Heart left ventricle (tissue), 16 donors: ENCODE measurements at regions not wholly inside any gene's neighbourhood (a gene's known extent, or its start where the extent isn't known, plus 50 kb on each side); places are given as distances from the start of the nearest gene placed in this dataset.

Experiments
- ATAC-seq, 4 donors: fragments of 200-7000 bp; cut with Tn5 transposase; one replicate each; pipeline ENCODE4 v1.9.1; 2020 to 2022; ENCODE audit warnings: moderate library complexity in 4 of 4, mild to moderate bottlenecking in 3 of 4, moderate number of reproducible peaks in 1 of 4
- DNase-seq, 5 donors: peaks; one replicate each; pipeline ENCODE4 v3.0.0-alpha.2; 2020
- H3K27ac ChIP-seq, 12 donors: fragments of 200-600 bp; sonication (generic) in 4 of 12; one replicate each; pipeline versions ENCODE4 v1.5.0 to v1.8.0; 2016 to 2022; ENCODE audit warnings: mild to moderate bottlenecking in 2 of 12
- H3K27me3 ChIP-seq, 9 donors: fragments of 200-600 bp; sonication (generic) in 2 of 9; one replicate each; pipeline versions ENCODE4 v1.5.1 to v1.8.0; 2016 to 2022; ENCODE audit warnings: mild to moderate bottlenecking in 3 of 9
- H3K36me3 ChIP-seq, 9 donors: fragments of 200-600 bp; sonication (generic) in 2 of 9; one replicate each; pipeline versions ENCODE4 v1.5.0 to v1.8.0; 2018 to 2022; ENCODE audit warnings: mild to moderate bottlenecking in 2 of 9
- H3K4me1 ChIP-seq, 12 donors: fragments of 200-600 bp; sonication (generic) in 4 of 12; one replicate each; pipeline versions ENCODE4 v1.5.0 to v1.8.0; 2016 to 2022; ENCODE audit warnings: mild to moderate bottlenecking in 3 of 12
- H3K4me3 ChIP-seq, 12 donors: fragments of 200-600 bp; sonication (generic) in 4 of 12; one replicate each; pipeline versions ENCODE4 v1.5.0 to v1.8.0; 2017 to 2022; ENCODE audit warnings: mild to moderate bottlenecking in 9 of 12, moderate library complexity in 4 of 12
- H3K9me3 ChIP-seq, 12 donors: fragments of 200-600 bp; sonication (generic) in 4 of 12; one replicate each; pipeline versions ENCODE4 v1.5.0 to v1.8.0; 2016 to 2022; ENCODE audit warnings: mild to moderate bottlenecking in 1 of 12
- POLR2A ChIP-seq, 2 donors: fragments of 450-650 bp; IDR thresholded peaks; one replicate each; pipeline ENCODE4 v1.6.1; 2017; ENCODE audit warnings: antibody characterized with exemption in 2 of 2, mild to moderate bottlenecking in 2 of 2, moderate library complexity in 2 of 2
- WGBS, 4 donors: extraction: QIAGEN DNeasy Blood & Tissue Kit in 2 of 4; methylation state at CpG; one replicate each; pipeline versions ENCODE4 v1.1.5 to v1.1.7; 2013 to 2018; 5-methylcytosine and 5-hydroxymethylcytosine counted together
- intact Hi-C, 10 donors: fragments of 100-400 bp; cut with DNase I; formaldehyde crosslinking; loops; one replicate each; pipeline versions ENCODE4 v1.11.1 to v1.14.2; 2022
- TF ChIP-seq, protein P1 (sequence below), 12 donors: fragments of 200-600 bp; sonication (generic) in 4 of 12; IDR thresholded peaks; one replicate each; pipeline versions ENCODE4 v1.5.0 to v1.8.0; 2018 to 2022; ENCODE audit warnings: antibody characterized with exemption in 12 of 12, mild to moderate bottlenecking in 5 of 12
- donor health status: ischemic (EF 13 %, LVEDD 7.1; RV severe dilation, severe dysfunction).
- donor health status: healthy with polysubstance abuse.
- donor health status: DM: no; HTN: yes; CAD: no.
- donor health status: DM: no; HTN: no; CAD: no.
- donor health status: ischemic (EF 25% LVEDD 6.9; RV normal size, moderate dysfunction).
- donor health status: ischemic (EF 25% LVEDD 5.7; RV mildly dilated, moderate dysfunction).
- donor health status: healthy.
- donor health status: DM: yes; HTN: yes; CAD: no.
- donor health status: ischemic (EF 35%, LVEDD 5.7; RV mildly dilated, moderate dysfunction).
- donor health status: nonischemic (EF 11% LVEDD 7.7; RV severe dilation, severe dysfunction).
- donor health status: DM: yes; HTN: yes; CAD: no.
- donor health status: PGD.
- donor health status: ischemic (EF 29% LVEDD 5.4; RV normal size, mild dysfunction).
- donor health status: nonischemic (EF 23%, LVEDD 6.1; RV moderate dilation, normal function).

DNA sequence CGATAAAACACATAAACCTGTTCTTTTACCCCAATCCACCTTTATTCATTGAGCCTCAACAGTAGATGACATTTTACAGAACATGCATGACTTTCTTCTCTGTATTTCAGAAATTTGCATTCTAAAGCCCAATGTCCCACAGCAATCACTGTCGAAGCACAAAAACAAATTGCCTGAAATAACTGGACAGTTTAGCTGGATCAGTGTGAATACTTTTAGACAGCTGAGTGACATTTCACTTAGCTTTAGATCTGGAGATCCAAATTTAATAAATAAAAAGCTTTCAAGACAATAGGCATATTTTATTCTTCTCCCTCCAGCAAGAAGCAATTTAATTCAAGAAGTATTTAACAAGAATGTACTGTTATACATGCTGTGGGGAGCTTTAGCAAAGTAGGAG lies 109.1 kb upstream of the FSCB start:
- Histone ChIP-seq H3K27me3 (no peaks in the 10 kb centered on the region), H3K36me3 (no peaks in the 10 kb centered on the region), H3K4me3 (no peak overlapping the region), H3K9me3 (no peaks in the 10 kb centered on the region), H3K27ac (no peak overlapping the region), H3K4me1 (no peaks in the 10 kb centered on the region)
- DNase-seq (no peak), ATAC-seq (no peak)
- intact Hi-C loops = no loop called here
- WGBS, 4 donors = 90 to 92% (median 91%) methylated on average over 2 of the region's 2 CpGs
- TF ChIP-seq POLR2A (IDR thresholded peaks at IDR 0.05) = no peak
- TF ChIP-seq, protein P1, sequence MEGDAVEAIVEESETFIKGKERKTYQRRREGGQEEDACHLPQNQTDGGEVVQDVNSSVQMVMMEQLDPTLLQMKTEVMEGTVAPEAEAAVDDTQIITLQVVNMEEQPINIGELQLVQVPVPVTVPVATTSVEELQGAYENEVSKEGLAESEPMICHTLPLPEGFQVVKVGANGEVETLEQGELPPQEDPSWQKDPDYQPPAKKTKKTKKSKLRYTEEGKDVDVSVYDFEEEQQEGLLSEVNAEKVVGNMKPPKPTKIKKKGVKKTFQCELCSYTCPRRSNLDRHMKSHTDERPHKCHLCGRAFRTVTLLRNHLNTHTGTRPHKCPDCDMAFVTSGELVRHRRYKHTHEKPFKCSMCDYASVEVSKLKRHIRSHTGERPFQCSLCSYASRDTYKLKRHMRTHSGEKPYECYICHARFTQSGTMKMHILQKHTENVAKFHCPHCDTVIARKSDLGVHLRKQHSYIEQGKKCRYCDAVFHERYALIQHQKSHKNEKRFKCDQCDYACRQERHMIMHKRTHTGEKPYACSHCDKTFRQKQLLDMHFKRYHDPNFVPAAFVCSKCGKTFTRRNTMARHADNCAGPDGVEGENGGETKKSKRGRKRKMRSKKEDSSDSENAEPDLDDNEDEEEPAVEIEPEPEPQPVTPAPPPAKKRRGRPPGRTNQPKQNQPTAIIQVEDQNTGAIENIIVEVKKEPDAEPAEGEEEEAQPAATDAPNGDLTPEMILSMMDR (IDR thresholded peaks at IDR 0.05) = no peak

DNA sequence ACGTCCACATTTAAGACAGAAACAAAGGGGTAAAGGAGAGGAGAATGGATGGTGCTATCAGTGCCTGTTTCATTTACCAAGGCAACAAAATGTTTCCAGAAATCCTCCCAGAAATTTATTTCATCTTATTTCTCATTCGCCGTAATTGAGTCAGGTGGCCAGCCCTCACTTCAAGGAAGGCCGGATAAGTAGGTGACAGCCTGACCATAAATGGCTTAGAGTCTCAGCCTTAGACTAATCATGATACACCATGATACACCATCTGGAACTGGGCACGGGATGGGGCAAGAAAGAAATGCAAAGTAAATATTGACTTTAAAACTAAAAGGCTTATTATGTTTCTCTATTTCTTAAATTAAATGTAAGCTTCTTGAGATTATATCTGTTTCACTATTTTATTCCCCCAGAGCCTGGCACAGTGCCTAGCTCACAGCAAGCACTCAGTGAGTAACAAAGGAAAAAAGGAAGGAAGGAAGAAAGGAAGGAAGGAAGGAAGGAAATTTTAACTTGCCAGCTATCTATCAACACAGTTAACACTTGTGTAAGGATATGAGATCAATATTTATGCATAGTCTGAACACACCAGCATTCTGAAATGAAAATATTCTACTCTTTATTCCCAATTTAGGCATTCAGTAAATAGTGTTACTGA lies 106.1 kb upstream of the FSCB start:
- no peak for ATAC-seq
- Histone ChIP-seq H3K4me1 (no peaks in the 10 kb centered on the region), H3K36me3 (no peaks in the 10 kb centered on the region), H3K27me3 (no peaks in the 10 kb centered on the region), H3K9me3 (no peaks in the 10 kb centered on the region), H3K4me3 (no peak overlapping the region), H3K27ac (no peak overlapping the region)
- DNase-seq = no peak
- intact Hi-C loops = no loop called here
- WGBS, 4 donors = 87 to 93% (median 91%) methylated on average over 5 of the region's 5 CpGs
- TF ChIP-seq, protein P1 (IDR thresholded peaks at IDR 0.05) = no peak
- TF ChIP-seq POLR2A (IDR thresholded peaks at IDR 0.05) = no peak

DNA sequence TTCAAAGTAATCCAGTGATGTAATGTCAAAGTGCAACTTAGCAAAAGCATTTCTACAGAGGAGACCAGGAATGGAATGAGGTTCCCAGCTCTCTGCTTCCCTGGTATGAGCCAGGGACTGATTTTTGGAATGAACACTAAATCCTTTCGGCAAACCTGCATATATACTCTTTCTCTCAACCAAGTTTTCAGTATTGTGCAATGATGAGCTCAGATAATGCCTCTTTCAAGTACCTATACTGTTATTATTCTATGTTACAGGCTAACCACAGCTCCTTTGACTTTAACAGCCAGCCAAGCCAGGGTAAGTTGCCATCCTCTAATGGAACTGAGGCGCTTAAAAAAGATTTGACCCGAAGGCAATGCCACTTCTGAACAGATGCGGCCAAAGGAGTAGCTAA lies 104.9 kb upstream of the FSCB start:
- no peaks in the 10 kb centered on the region for H3K4me1 ChIP-seq
- no peak for TF ChIP-seq POLR2A (IDR thresholded peaks at IDR 0.05)
- TF ChIP-seq, protein P1 (IDR thresholded peaks at IDR 0.05) = no peak
- no peak overlapping the region for H3K4me3 ChIP-seq
- no peak for ATAC-seq
- no peaks in the 10 kb centered on the region for H3K9me3 ChIP-seq
- no peaks in the 10 kb centered on the region for H3K36me3 ChIP-seq
- no peak overlapping the region for H3K27ac ChIP-seq
- 75 to 87% (median 85%) methylated on average over 4 of the region's 4 CpGs for WGBS, 4 donors
- no peaks in the 10 kb centered on the region for H3K27me3 ChIP-seq
- DNase-seq = no peak
- intact Hi-C loops = no loop called here

GRCh38 chr14:44609876-44610510 lies 102.9 kb upstream of the FSCB start:
- Histone ChIP-seq H3K36me3 (no peaks in the 10 kb centered on the region), H3K27me3 (no peaks in the 10 kb centered on the region), H3K27ac (no peak overlapping the region), H3K4me1 (no peaks in the 10 kb centered on the region), H3K4me3 (no peak overlapping the region), H3K9me3 (no peaks in the 10 kb centered on the region)
- no peak for DNase-seq
- ATAC-seq = no peak
- intact Hi-C loops = no loop called here
- TF ChIP-seq, protein P1 (IDR thresholded peaks at IDR 0.05) = no peak
- no peak for TF ChIP-seq POLR2A (IDR thresholded peaks at IDR 0.05)
- 56 to 70% (median 62%) methylated on average over 5 of the region's 5 CpGs for WGBS, 4 donors
